SIG-M5 treated with dmso at 0.1 percent for 504 hours (cell line): ENCODE measurements at regions not wholly inside any gene's neighbourhood (a gene's known extent, or its start where the extent isn't known, plus 50 kb on each side); places are given as distances from the start of the nearest gene placed in this dataset.

Experiments
- DNase-seq: peaks from one replicate; lab custom pipeline; 2025; ENCODE audit not compliant: unreplicated experiment; lab: John Stamatoyannopoulos, UW

DNA sequence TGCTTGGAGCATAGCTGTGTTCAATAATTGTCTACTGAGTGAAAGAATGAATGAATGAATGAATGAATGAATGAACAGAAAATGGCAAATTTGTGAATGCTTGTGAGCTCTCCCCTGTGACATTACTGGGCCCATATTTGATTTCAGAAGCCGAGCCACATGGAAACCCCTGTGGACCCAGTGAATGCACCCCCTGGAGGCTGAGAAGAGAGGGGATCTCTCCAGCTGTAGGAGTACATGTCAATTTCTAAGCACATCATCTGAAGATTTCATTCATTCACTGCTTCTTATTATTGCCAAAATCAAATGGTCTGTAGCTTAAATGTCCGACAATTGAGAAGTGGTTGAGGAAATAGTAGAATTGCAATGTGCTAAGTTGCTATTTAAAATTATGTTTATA, 58.3 kb upstream of the DOCK1 start:
- no peak for DNase-seq

DNA sequence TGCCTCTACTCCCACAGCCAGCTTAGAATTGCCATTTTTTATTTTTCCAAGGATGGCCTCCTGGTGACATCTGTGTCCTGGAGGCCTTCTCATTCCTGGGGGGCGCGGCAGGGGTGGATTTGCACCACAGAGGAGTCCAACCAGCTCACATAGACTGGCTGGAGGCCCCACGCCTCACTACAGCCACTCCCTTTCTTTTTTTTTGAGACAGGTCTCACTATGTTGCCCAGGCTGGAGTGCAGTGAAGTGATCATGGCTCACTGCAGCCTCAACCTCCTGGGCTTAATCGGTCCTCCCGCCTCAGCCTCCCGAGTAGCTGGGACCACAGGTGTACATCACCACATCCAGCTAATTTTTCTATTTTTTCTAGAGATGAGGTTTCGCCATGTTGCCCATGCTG, 57.6 kb upstream of the DOCK1 start:
- DNase-seq: no peak

DNA sequence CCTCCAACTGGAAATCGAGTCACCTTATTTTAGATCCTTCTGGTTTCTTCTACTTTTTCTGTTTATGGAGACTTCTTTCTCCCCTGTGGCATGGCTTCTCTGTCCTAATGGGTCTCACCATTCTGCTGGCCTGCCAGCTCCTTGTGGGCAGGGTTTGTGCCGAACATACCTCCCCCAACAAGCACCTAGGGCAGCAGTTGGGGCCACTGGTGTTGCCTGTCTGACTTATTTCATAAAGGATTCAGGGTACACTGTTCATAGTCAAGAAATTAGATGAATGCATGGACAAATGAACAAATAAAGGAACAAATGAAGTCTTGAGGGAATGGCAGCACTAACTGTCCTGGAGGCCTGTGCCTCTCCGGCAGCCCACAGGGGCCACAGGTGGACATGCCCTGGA, 55.6 kb upstream of the DOCK1 start:
- DNase-seq: no peak

DNA sequence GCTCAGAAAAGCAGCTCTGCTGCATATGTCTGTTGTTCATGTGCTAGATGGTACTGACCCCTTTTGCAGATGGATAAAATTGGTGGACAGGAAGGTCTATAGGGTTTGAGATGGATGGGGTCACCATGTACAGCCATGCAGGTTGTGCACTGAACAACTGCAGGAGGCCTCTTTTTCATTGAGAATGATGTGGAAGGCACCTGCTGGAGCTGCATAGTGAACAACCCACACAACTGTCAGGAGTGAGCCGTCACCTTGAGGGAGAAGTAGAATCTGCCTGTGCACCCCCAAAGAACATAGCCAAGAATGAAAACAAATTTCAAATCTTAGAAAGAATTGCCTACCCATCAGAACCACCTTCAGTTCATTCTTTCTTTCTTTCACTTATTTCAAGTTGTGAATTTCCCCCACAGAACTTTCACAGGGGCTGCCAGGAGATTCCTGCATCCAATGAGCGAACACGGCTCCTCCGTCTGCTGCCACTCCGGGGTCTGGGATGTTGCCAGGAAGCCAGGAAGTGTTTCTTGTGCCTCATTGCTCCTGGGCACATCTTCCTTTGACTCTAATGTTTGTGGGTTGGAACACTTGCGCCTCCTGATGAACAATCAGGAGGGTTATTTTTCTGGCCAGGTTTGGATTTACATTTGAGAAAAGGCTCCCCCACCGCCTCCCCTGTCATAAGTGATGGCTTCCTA, 53.7 kb upstream of the DOCK1 start:
- no peak for DNase-seq

DNA sequence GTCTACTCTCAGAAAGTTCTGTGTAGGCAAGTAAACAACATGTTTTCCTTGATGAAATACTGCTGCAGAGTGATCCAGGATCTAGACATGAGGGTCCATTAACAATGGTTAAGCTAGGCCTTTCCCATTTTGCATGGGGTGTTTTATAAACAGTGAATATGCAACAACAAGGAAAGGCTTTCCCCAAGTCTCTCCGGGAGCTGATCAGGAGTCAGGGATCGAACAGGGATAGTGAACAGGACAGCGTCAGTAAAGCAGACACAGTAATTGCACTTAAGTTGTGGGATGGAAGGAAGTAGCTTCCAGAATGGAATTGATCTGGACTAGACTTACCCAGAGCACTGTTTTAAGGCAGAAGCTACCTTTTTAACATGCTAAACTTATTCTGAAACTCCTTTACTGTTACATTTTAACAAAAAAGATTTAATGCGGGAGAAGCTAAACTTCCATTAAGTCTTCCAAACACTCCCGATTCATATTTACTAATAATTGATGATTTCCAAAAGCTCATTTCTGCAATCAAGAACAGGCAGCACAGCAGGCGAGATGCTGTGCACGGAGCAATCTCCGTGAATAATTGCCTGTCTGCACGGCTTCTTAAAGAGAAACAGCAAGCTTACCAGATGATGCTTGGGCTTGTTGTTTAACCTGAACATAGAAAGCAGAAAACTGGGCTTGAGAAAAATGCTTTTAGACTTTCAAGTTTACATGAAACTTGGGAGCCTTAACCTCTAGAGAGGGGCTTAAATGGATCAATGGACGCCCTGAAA, 50.3 kb upstream of the DOCK1 start:
- no peak for DNase-seq
